SK-N-SH (cell line): ENCODE measurements at regions not wholly inside any gene's neighbourhood (a gene's known extent, or its start where the extent isn't known, plus 50 kb on each side); places are given as distances from the start of the nearest gene placed in this dataset.

ENCODE experiments used
- CTCF ChIA-PET: fragments of 300-600, 350-600 bp; formaldehyde crosslinking; extraction: SDS; loops from one replicate; lab custom pipeline; 2021; lab: Yijun Ruan, JAX
- POLR2A ChIA-PET: fragments of 350-600 bp; sonication (Branson Sonifier 250); formaldehyde crosslinking; extraction: SDS; loops from one replicate; lab custom pipeline; 2020; ENCODE audit warnings: antibody characterized with exemption, inconsistent platforms; lab: Yijun Ruan, JAX
- DNase-seq: peaks from one replicate; pipeline ENCODE4 v3.0.0; 2012
- H2AFZ ChIP-seq: fragments of 200-600 bp; sonication (generic); 2 replicates; pipeline ENCODE4 v1.8.1; 2016; ENCODE audit warnings: antibody characterized with exemption, mild to moderate bottlenecking, low read depth
- H3F3A ChIP-seq: fragments of 200-600 bp; sonication (generic); replicated peaks from 2 replicates; pipeline ENCODE3; 2016; ENCODE audit warnings: antibody characterized with exemption, mild to moderate bottlenecking; ENCODE audit not compliant: insufficient read depth
- H3K27ac ChIP-seq, 2 experiments: fragments of 200-500 bp in 1 of 2; fragments of 200-600 bp in 1 of 2; sonication (Bioruptor generic) in 1 of 2; sonication (generic), shearing (Covaris generic) in 1 of 2; 2 replicates each; pipeline versions ENCODE4 v1.5.1 to v1.6.1; 2014 to 2016; ENCODE audit warnings: low read depth in 2 of 2, inconsistent platforms in 1 of 2, low read length in 1 of 2, mild to moderate bottlenecking in 1 of 2, mixed read lengths in 1 of 2
- H3K27me3 ChIP-seq: fragments of 200-600 bp; sonication (generic), shearing (Covaris generic); 2 replicates; pipeline ENCODE4 v1.6.1; 2016; ENCODE audit warnings: mixed run types; ENCODE audit not compliant: insufficient read depth
- H3K36me3 ChIP-seq, 2 experiments: fragments of 200-500 bp in 1 of 2; fragments of 200-600 bp in 1 of 2; sonication (Bioruptor generic) in 1 of 2; sonication (generic) in 1 of 2; replicated peaks in 1 of 2; 2 replicates each; pipeline versions ENCODE3 to v1.5.1; 2014 to 2016; ENCODE audit warnings: low read length in 1 of 2, mild to moderate bottlenecking in 1 of 2; ENCODE audit not compliant: insufficient read depth in 2 of 2, control insufficient read depth in 1 of 2
- H3K4me1 ChIP-seq, 2 experiments: fragments of 200-500 bp in 1 of 2; fragments of 200-600 bp in 1 of 2; sonication (Bioruptor generic) in 1 of 2; sonication (generic), shearing (Covaris generic) in 1 of 2; 2 replicates each; pipeline versions ENCODE4 v1.5.1 to v1.6.1; 2014 to 2016; ENCODE audit warnings: low read depth in 1 of 2, low read length in 1 of 2, mixed run types in 1 of 2; ENCODE audit not compliant: insufficient read depth in 2 of 2, control insufficient read depth in 1 of 2
- H3K4me2 ChIP-seq: fragments of 200-600 bp; sonication (generic), shearing (Covaris generic); 2 replicates; pipeline ENCODE4 v1.6.1; 2017; ENCODE audit warnings: mixed run types
- H3K4me3 ChIP-seq, 2 experiments: fragments of 200-500 bp in 1 of 2; fragments of 200-600 bp in 1 of 2; sonication (Bioruptor generic) in 1 of 2; sonication (generic), shearing (Covaris generic) in 1 of 2; 2 replicates each; pipeline versions ENCODE4 v1.5.1 to v1.8.1; 2014 to 2016; ENCODE audit warnings: low read depth in 2 of 2, inconsistent platforms in 1 of 2, low read length in 1 of 2, mild to moderate bottlenecking in 1 of 2, mixed read lengths in 1 of 2, moderate library complexity in 1 of 2
- H3K79me2 ChIP-seq: fragments of 200-600 bp; sonication (generic); 2 replicates; pipeline ENCODE4 v1.8.1; 2017; ENCODE audit warnings: mild to moderate bottlenecking; ENCODE audit not compliant: insufficient read depth
- H3K9ac ChIP-seq: fragments of 200-600 bp; sonication (generic); 2 replicates; pipeline ENCODE4 v1.6.1; 2017; ENCODE audit warnings: mixed run types
- H3K9me2 ChIP-seq: fragments of 200-600 bp; sonication (generic); 2 replicates; pipeline ENCODE4 v1.6.1; 2017; ENCODE audit warnings: mixed run types
- H3K9me3 ChIP-seq: fragments of 200-600 bp; sonication (generic); 2 replicates; pipeline ENCODE4 v1.6.1; 2017; ENCODE audit warnings: mixed run types, mild to moderate bottlenecking, moderate library complexity
- H4K20me1 ChIP-seq: fragments of 200-600 bp; sonication (generic); 2 replicates; pipeline ENCODE4 v1.6.1; 2017; ENCODE audit warnings: mild to moderate bottlenecking, mixed run types; ENCODE audit not compliant: insufficient read depth
- CHD2 ChIP-seq: fragments of 150-350 bp; IDR thresholded peaks from 2 replicates; pipeline ENCODE4 v1.6.1; 2018; ENCODE audit warnings: low read length; ENCODE audit not compliant: partially characterized antibody
- EP300 ChIP-seq, 2 experiments: IDR thresholded peaks; 2 replicates each; pipeline versions ENCODE4 v1.4.0 to v1.6.1; 2012; ENCODE audit warnings: borderline replicate concordance in 1 of 2, low read depth in 1 of 2, low read length in 1 of 2
- MEF2A ChIP-seq: IDR thresholded peaks from 2 replicates; pipeline ENCODE4 v1.4.0; 2012; ENCODE audit warnings: low read depth, borderline replicate concordance
- MXI1 ChIP-seq: IDR thresholded peaks from 2 replicates; pipeline ENCODE4 v1.6.1; 2012; ENCODE audit warnings: mild to moderate bottlenecking, low read depth, low read length, improper control_type of control experiment
- PBX3 ChIP-seq: IDR thresholded peaks from 2 replicates; pipeline ENCODE4; 2012
- RFX5 ChIP-seq: IDR thresholded peaks from 2 replicates; pipeline ENCODE4 v1.6.1; 2012; ENCODE audit warnings: mild to moderate bottlenecking, improper control_type of control experiment, low read length
- RXRA ChIP-seq: IDR thresholded peaks from 2 replicates; pipeline ENCODE4 v1.4.0; 2012; ENCODE audit warnings: low read depth, mild to moderate bottlenecking, borderline replicate concordance
- TAF1 ChIP-seq: IDR thresholded peaks from 2 replicates; pipeline ENCODE4 v1.6.1; 2012; ENCODE audit warnings: low read depth, mild to moderate bottlenecking, low read length, moderate library complexity, borderline replicate concordance
- TCF12 ChIP-seq: IDR thresholded peaks from 2 replicates; pipeline ENCODE4 v1.4.0; 2012
- WGBS: methylation state at CpG from one replicate; pipeline ENCODE4 v1.1.6; 2017; ENCODE audit warnings: low lambda C conversion rate; 5-methylcytosine and 5-hydroxymethylcytosine counted together
- TF ChIP-seq, protein P1 (sequence below): fragments of 200-600 bp; sonication (generic); IDR thresholded peaks from 2 replicates; pipeline ENCODE4 v1.6.1; 2017; ENCODE audit warnings: antibody characterized with exemption, mild to moderate bottlenecking, moderate library complexity
- TF ChIP-seq, protein P2 (sequence below): IDR thresholded peaks from 2 replicates; pipeline ENCODE4 v1.6.1; 2012; ENCODE audit warnings: mild to moderate bottlenecking, low read depth, low read length, moderate library complexity

DNA sequence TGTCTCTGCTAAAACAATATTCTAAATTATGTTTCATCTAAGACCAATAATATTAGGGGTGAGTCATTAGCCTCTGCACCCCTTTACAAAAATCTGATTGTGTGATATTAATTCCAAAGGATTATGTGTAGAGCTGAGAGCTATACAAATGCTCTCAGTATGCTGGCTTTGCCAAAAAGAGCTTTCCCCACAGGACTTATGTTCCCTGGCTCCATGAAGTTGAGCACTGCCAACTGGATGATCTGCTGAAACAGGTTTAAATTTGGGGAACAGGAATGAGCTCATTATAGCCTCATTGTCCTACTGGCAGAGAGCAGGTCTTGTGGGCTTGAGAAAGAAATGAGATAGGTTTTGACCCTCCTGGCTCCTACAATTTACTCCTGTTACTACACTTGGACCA, 347.8 kb upstream of the LMCD1 start (continued):
- TF ChIP-seq MEF2A = no peak
- no peak for TF ChIP-seq RXRA
- TF ChIP-seq TCF12 = no peak
- TF ChIP-seq CHD2 = no peak

DNA sequence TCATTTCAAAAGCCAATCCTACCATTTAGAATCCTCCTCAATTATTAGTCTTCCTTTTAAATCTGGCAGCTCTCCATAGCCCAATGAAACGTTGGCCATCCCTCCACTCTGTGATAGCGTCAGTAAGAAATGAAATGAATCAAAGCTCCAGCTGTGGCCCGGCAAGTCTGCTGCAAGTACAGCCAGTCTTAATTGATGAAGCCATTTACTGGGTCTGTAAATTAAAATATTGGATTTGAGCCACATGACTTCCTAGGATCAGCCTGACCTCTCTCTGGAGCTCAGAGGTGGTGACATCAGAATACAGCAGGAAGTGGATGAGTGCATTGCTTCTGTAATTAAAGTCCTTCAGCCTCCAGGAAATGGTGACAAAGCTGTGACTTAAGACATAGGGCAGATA, 347.0 kb upstream of the LMCD1 start:
- H3K36me3 ChIP-seq = no peaks in the 10 kb centered on the region
- H3K79me2 ChIP-seq = no peaks in the 10 kb centered on the region
- peak; percentile 5 for DNase-seq
- TF ChIP-seq EP300 (IDR thresholded peaks at IDR 0.05; ENCODE audit: borderline replicate concordance in 1 of 2, low read depth in 1 of 2, low read length in 1 of 2) = no peak
- TF ChIP-seq TAF1 = no peak
- no peak for TF ChIP-seq MXI1
- TF ChIP-seq, protein P1, sequence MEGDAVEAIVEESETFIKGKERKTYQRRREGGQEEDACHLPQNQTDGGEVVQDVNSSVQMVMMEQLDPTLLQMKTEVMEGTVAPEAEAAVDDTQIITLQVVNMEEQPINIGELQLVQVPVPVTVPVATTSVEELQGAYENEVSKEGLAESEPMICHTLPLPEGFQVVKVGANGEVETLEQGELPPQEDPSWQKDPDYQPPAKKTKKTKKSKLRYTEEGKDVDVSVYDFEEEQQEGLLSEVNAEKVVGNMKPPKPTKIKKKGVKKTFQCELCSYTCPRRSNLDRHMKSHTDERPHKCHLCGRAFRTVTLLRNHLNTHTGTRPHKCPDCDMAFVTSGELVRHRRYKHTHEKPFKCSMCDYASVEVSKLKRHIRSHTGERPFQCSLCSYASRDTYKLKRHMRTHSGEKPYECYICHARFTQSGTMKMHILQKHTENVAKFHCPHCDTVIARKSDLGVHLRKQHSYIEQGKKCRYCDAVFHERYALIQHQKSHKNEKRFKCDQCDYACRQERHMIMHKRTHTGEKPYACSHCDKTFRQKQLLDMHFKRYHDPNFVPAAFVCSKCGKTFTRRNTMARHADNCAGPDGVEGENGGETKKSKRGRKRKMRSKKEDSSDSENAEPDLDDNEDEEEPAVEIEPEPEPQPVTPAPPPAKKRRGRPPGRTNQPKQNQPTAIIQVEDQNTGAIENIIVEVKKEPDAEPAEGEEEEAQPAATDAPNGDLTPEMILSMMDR = no peak
- no peak for TF ChIP-seq RFX5
- TF ChIP-seq, protein P2, sequence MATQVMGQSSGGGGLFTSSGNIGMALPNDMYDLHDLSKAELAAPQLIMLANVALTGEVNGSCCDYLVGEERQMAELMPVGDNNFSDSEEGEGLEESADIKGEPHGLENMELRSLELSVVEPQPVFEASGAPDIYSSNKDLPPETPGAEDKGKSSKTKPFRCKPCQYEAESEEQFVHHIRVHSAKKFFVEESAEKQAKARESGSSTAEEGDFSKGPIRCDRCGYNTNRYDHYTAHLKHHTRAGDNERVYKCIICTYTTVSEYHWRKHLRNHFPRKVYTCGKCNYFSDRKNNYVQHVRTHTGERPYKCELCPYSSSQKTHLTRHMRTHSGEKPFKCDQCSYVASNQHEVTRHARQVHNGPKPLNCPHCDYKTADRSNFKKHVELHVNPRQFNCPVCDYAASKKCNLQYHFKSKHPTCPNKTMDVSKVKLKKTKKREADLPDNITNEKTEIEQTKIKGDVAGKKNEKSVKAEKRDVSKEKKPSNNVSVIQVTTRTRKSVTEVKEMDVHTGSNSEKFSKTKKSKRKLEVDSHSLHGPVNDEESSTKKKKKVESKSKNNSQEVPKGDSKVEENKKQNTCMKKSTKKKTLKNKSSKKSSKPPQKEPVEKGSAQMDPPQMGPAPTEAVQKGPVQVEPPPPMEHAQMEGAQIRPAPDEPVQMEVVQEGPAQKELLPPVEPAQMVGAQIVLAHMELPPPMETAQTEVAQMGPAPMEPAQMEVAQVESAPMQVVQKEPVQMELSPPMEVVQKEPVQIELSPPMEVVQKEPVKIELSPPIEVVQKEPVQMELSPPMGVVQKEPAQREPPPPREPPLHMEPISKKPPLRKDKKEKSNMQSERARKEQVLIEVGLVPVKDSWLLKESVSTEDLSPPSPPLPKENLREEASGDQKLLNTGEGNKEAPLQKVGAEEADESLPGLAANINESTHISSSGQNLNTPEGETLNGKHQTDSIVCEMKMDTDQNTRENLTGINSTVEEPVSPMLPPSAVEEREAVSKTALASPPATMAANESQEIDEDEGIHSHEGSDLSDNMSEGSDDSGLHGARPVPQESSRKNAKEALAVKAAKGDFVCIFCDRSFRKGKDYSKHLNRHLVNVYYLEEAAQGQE = no peak
- no peak for TF ChIP-seq PBX3
- TF ChIP-seq, all 33 proteins: peak for 0
- Histone ChIP-seq H3K9me2 (no peaks in the 10 kb centered on the region), H3K4me1 (peaks cover 0 to 7% of the 10 kb centered on the region in 2 experiments; a peak in 2 of 4 replicates), H3F3A (no peaks in the 10 kb centered on the region), H3K27ac (no peak overlapping the region; a peak in 1 of 4 replicates), H3K9me3 (no peaks in the 10 kb centered on the region), H3K9ac (no peak overlapping the region), H2AFZ (no peak overlapping the region), H3K27me3 (no peaks in the 10 kb centered on the region), H4K20me1 (no peaks in the 10 kb centered on the region), H3K4me2 (no peak overlapping the region), H3K4me3 (no peak overlapping the region)
- POLR2A ChIA-PET = no interaction called here
- 18% methylated on average over 3 of the region's 3 CpGs for WGBS
- CTCF ChIA-PET = interaction anchor here (1.0 kb wide), 1 partner anchor 59 kb away, joined by 3 read pairs; no protein-coding TSS in a partner anchor
